H1 (cell line): ENCODE measurements at regions not wholly inside any gene's neighbourhood (a gene's known extent, or its start where the extent isn't known, plus 50 kb on each side); places are given as distances from the start of the nearest gene placed in this dataset.

ENCODE experiments used
- CTCF ChIA-PET: fragments of 300-600 bp; sonication (Branson Sonifier 250); formaldehyde crosslinking; loops from one replicate; lab custom pipeline; 2021; ENCODE audit not compliant: partially characterized antibody; lab: Charles Lee
- POLR2A ChIA-PET: fragments of 300-600 bp; sonication (Branson Sonifier 250); formaldehyde crosslinking; loops from one replicate; lab custom pipeline; 2021; ENCODE audit warnings: inconsistent platforms; ENCODE audit not compliant: partially characterized antibody; lab: Charles Lee
- DNase-seq, 2 experiments: peaks; one replicate each; pipeline versions ENCODE4 v3.0.0 to v3.0.0-alpha.2; 2010 to 2022; ENCODE audit warnings: low spot score in 2 of 2, low read depth in 1 of 2, mixed read lengths in 1 of 2
- FAIRE-seq: peaks from 2 replicates; lab custom pipeline; 2011; peaks lifted over from hg19 to GRCh38; lab: Jason Lieb, UNC
- H2AFZ ChIP-seq: 2 replicates; pipeline ENCODE4 v1.8.1; 2012; ENCODE audit warnings: low read length, inconsistent platforms
- H2AK5ac ChIP-seq: 2 replicates; pipeline ENCODE4 v1.6.1; 2013; ENCODE audit warnings: low read depth, low read length
- H2BK120ac ChIP-seq: replicated peaks from 2 replicates; pipeline ENCODE3; 2013; ENCODE audit warnings: low read depth, low read length, inconsistent platforms
- H2BK12ac ChIP-seq: 2 replicates; pipeline ENCODE4 v1.6.1; 2013; ENCODE audit warnings: low read depth, low read length
- H2BK15ac ChIP-seq: 2 replicates; pipeline ENCODE4 v1.6.1; 2013; ENCODE audit warnings: low read length
- H2BK20ac ChIP-seq: 2 replicates; pipeline ENCODE4 v1.6.1; 2013; ENCODE audit warnings: low read length
- H2BK5ac ChIP-seq: 2 replicates; pipeline ENCODE4 v1.6.1; 2013; ENCODE audit warnings: low read depth, low read length
- H3K14ac ChIP-seq: 2 replicates; pipeline ENCODE4 v1.6.1; 2013; ENCODE audit warnings: inconsistent platforms; ENCODE audit not compliant: insufficient read length
- H3K18ac ChIP-seq: 2 replicates; pipeline ENCODE4 v1.6.1; 2013; ENCODE audit warnings: low read length; ENCODE audit errors: extremely low read depth
- H3K23ac ChIP-seq: 2 replicates; pipeline ENCODE4 v1.6.1; 2013; ENCODE audit warnings: inconsistent platforms; ENCODE audit not compliant: insufficient read length
- H3K23me2 ChIP-seq: 2 replicates; pipeline ENCODE4 v1.6.1; 2013; ENCODE audit warnings: low read depth, low read length
- H3K27ac ChIP-seq: 2 replicates; pipeline ENCODE4 v1.6.1; 2011; ENCODE audit warnings: low read depth, low read length, inconsistent platforms
- H3K27me3 ChIP-seq, 4 experiments: replicated peaks in 1 of 4; 1 replicate in 1 of 4; 2 replicates in 3 of 4; pipeline versions ENCODE4 v1.6.1 to v1.8.1; 2011 to 2013; ENCODE audit warnings: low read length in 3 of 4, mild to moderate bottlenecking in 3 of 4, inconsistent platforms in 2 of 4, mixed read lengths in 2 of 4, moderate library complexity in 1 of 4; ENCODE audit not compliant: control insufficient read depth in 3 of 4, insufficient read depth in 3 of 4; ENCODE audit errors: extremely low read depth in 1 of 4
- H3K36me3 ChIP-seq, 4 experiments: 2 replicates each; pipeline versions ENCODE4 v1.6.1 to v1.8.1; 2011 to 2013; ENCODE audit warnings: mild to moderate bottlenecking in 4 of 4, low read length in 3 of 4, moderate library complexity in 2 of 4, control low read depth in 1 of 4, inconsistent platforms in 1 of 4; ENCODE audit not compliant: insufficient read depth in 4 of 4, control insufficient read depth in 2 of 4
- H3K4ac ChIP-seq: replicated peaks from 2 replicates; pipeline ENCODE3; 2013; ENCODE audit warnings: low read length, low read depth, mixed read lengths, inconsistent platforms; ENCODE audit not compliant: insufficient read length
- H3K4me1 ChIP-seq, 4 experiments: replicated peaks in 1 of 4; 1 replicate in 1 of 4; 2 replicates in 3 of 4; pipeline versions ENCODE4 v1.6.1 to v1.8.1; 2011 to 2013; ENCODE audit warnings: low read length in 3 of 4, inconsistent platforms in 2 of 4, mixed read lengths in 1 of 4; ENCODE audit not compliant: insufficient read depth in 4 of 4, control insufficient read depth in 3 of 4
- H3K4me2 ChIP-seq, 2 experiments: 2 replicates each; pipeline versions ENCODE4 v1.6.1 to v1.8.1; 2011 to 2013; ENCODE audit warnings: low read depth in 2 of 2, low read length in 2 of 2, control low read depth in 1 of 2, inconsistent platforms in 1 of 2, mild to moderate bottlenecking in 1 of 2; ENCODE audit not compliant: insufficient read depth in 1 of 2
- H3K4me3 ChIP-seq, 4 experiments: fragments of 200-600, 300-600 bp in 1 of 4; sonication (generic), shearing (Covaris generic), sonication (Bioruptor Twin) in 1 of 4; 2 replicates each; pipeline versions ENCODE4 v1.5.1 to v1.8.1; 2011 to 2016; ENCODE audit warnings: low read length in 4 of 4, low read depth in 3 of 4, control low read depth in 2 of 4, inconsistent platforms in 2 of 4, mild to moderate bottlenecking in 2 of 4, mixed read lengths in 1 of 4, moderate library complexity in 1 of 4; ENCODE audit not compliant: insufficient read depth in 2 of 4; ENCODE audit errors: extremely low read depth in 1 of 4
- H3K56ac ChIP-seq: replicated peaks from 2 replicates; pipeline ENCODE3; 2013; ENCODE audit warnings: low read depth, mild to moderate bottlenecking, mixed read lengths, low read length, inconsistent platforms; ENCODE audit not compliant: insufficient read length
- H3K79me1 ChIP-seq: 2 replicates; pipeline ENCODE4 v1.6.1; 2013; ENCODE audit warnings: low read depth, low read length, control low read depth
- H3K79me2 ChIP-seq, 2 experiments: 2 replicates each; pipeline versions ENCODE4 v1.6.1 to v1.8.1; 2012 to 2013; ENCODE audit warnings: low read length in 2 of 2, mild to moderate bottlenecking in 2 of 2, inconsistent platforms in 1 of 2; ENCODE audit not compliant: insufficient read depth in 2 of 2, control insufficient read depth in 1 of 2
- H3K9ac ChIP-seq, 4 experiments: replicated peaks in 1 of 4; 1 replicate in 1 of 4; 2 replicates in 3 of 4; pipeline versions ENCODE4 v1.6.1 to v1.8.1; 2011 to 2013; ENCODE audit warnings: low read depth in 3 of 4, low read length in 3 of 4, control low read depth in 2 of 4, mild to moderate bottlenecking in 2 of 4, moderate library complexity in 2 of 4, inconsistent platforms in 1 of 4; ENCODE audit errors: extremely low read depth in 1 of 4
- H3K9me3 ChIP-seq, 2 experiments: 2 replicates each; pipeline versions ENCODE4 v1.6.1 to v1.8.1; 2012 to 2013; ENCODE audit warnings: mild to moderate bottlenecking in 2 of 2, moderate library complexity in 2 of 2, control low read depth in 1 of 2, inconsistent platforms in 1 of 2, low read depth in 1 of 2, low read length in 1 of 2, mixed read lengths in 1 of 2; ENCODE audit not compliant: insufficient read depth in 2 of 2
- H4K20me1 ChIP-seq, 2 experiments: replicated peaks in 1 of 2; 2 replicates each; pipeline versions ENCODE3 to v1.8.1; 2011 to 2013; ENCODE audit warnings: inconsistent platforms in 2 of 2, low read length in 2 of 2, mild to moderate bottlenecking in 1 of 2; ENCODE audit not compliant: insufficient read depth in 2 of 2, control insufficient read depth in 1 of 2
- H4K5ac ChIP-seq: 2 replicates; pipeline ENCODE4 v1.6.1; 2013; ENCODE audit warnings: low read length, low read depth, mixed read lengths, inconsistent platforms; ENCODE audit not compliant: insufficient read length
- H4K8ac ChIP-seq: 2 replicates; pipeline ENCODE4 v1.8.0; 2013; ENCODE audit warnings: mild to moderate bottlenecking, moderate library complexity, low read length, inconsistent platforms; ENCODE audit not compliant: insufficient read depth; ENCODE audit errors: extremely low read depth
- H4K91ac ChIP-seq: replicated peaks from 2 replicates; pipeline ENCODE3; 2013; ENCODE audit warnings: low read length, mixed read lengths, inconsistent platforms; ENCODE audit not compliant: insufficient read length
- ASH2L ChIP-seq: fragments of 200-600, 300-600 bp; sonication (generic); IDR thresholded peaks from one replicate; pipeline ENCODE4 v1.7.1; 2017; ENCODE audit warnings: low read length
- ATF3 ChIP-seq: IDR thresholded peaks from 2 replicates; pipeline ENCODE4 v1.6.1; 2011; ENCODE audit warnings: low read depth, mild to moderate bottlenecking, low read length; ENCODE audit not compliant: insufficient read depth
- CHD2 ChIP-seq: IDR thresholded peaks from 2 replicates; pipeline ENCODE4 v1.6.1; 2012; ENCODE audit warnings: low read length, improper control_type of control experiment
- EGR1 ChIP-seq: IDR thresholded peaks from 2 replicates; pipeline ENCODE4 v1.6.1; 2011; ENCODE audit warnings: low read depth, low read length, borderline replicate concordance
- MAX ChIP-seq: IDR thresholded peaks from 2 replicates; pipeline ENCODE4 v1.6.1; 2012; ENCODE audit warnings: inconsistent platforms
- PHF8 ChIP-seq: fragments of 200-600 bp; sonication (generic); conservative IDR thresholded peaks from 2 replicates; pipeline ENCODE4 v1.7.1; 2012; ENCODE audit warnings: low read depth, mild to moderate bottlenecking, inconsistent platforms, low read length, moderate library complexity
- POLR2AphosphoS5 ChIP-seq: IDR thresholded peaks from 2 replicates; pipeline ENCODE4 v1.6.1; 2011; ENCODE audit warnings: low read depth, low read length
- RAD21 ChIP-seq, 2 experiments: IDR thresholded peaks in 1 of 2; conservative IDR thresholded peaks in 1 of 2; 2 replicates each; pipeline ENCODE4 v1.6.1; 2011; ENCODE audit warnings: low read depth in 2 of 2, low read length in 2 of 2, improper control_type of control experiment in 1 of 2, inconsistent platforms in 1 of 2, mild to moderate bottlenecking in 1 of 2, moderate library complexity in 1 of 2
- RFX5 ChIP-seq: IDR thresholded peaks from 2 replicates; pipeline ENCODE4 v1.6.1; 2011; ENCODE audit warnings: low read depth, low read length, improper control_type of control experiment, borderline replicate concordance
- SUZ12 ChIP-seq: fragments of 200-600 bp; sonication (generic); IDR thresholded peaks from 2 replicates; pipeline ENCODE4 v1.6.1; 2012; ENCODE audit warnings: mild to moderate bottlenecking, inconsistent platforms, low read length, moderate library complexity, mixed read lengths
- TBP ChIP-seq: IDR thresholded peaks from 2 replicates; pipeline ENCODE4 v1.6.1; 2011; ENCODE audit warnings: low read depth, low read length, improper control_type of control experiment
- WGBS, 2 experiments: shearing (Covaris generic) in 1 of 2; methylation state at CpG; one replicate each; pipeline versions ENCODE4 v1.1.6 to v1.1.7; 2013 to 2015; ENCODE audit warnings: low lambda C conversion rate in 2 of 2, mixed read lengths in 2 of 2, inconsistent platforms in 1 of 2, low coverage in 1 of 2, missing lambda C conversion rate in 1 of 2; ENCODE audit not compliant: insufficient replicate concordance in 2 of 2, insufficient coverage in 1 of 2, insufficient read length in 1 of 2; ENCODE audit errors: extremely low coverage in 1 of 2, missing lambda C conversion rate in 1 of 2; 5-methylcytosine and 5-hydroxymethylcytosine counted together

- H3K14ac ChIP-seq = no peak overlapping the region
- no peak for DNase-seq
- no peaks in the 10 kb centered on the region for H3K36me3 ChIP-seq
- no peak overlapping the region for H3K56ac ChIP-seq
- H4K5ac ChIP-seq = no peak overlapping the region
- H2AFZ ChIP-seq = peak overlapping the region; percentile 53; the same call in 1 of the 2 replicates
- no peak overlapping the region for H3K9ac ChIP-seq
- no peak for FAIRE-seq
- H3K9me3 ChIP-seq = no peaks in the 10 kb centered on the region
- no peaks in the 10 kb centered on the region for H3K79me2 ChIP-seq
- no peak overlapping the region for H2BK15ac ChIP-seq
- no peak overlapping the region for H2BK5ac ChIP-seq
- no peak overlapping the region for H2BK12ac ChIP-seq
- H3K23ac ChIP-seq = no peak overlapping the region
- H3K4me3 ChIP-seq = no peak overlapping the region
- no peak overlapping the region for H4K8ac ChIP-seq
- CTCF ChIA-PET = interaction anchor here (0.5 to 1.5 kb wide), 2 partner anchors 92 to 1595 kb away, joined by 3 read pairs; no protein-coding TSS in a partner anchor
- H2BK20ac ChIP-seq = no peak overlapping the region
- WGBS, 2 experiments = 83% methylated on average over 4 of the region's 4 CpGs; no CpG with 5 or more reads in 1 of the 2 experiments
- H3K27ac ChIP-seq = no peak overlapping the region
- H3K4me2 ChIP-seq = no peak overlapping the region
- no peaks in the 10 kb centered on the region for H3K79me1 ChIP-seq
- no peaks in the 10 kb centered on the region for H3K27me3 ChIP-seq
- no peaks in the 10 kb centered on the region for H4K20me1 ChIP-seq
- H3K4ac ChIP-seq = no peak overlapping the region
- no peak overlapping the region for H2AK5ac ChIP-seq
- no peak overlapping the region for H3K18ac ChIP-seq
- no peak overlapping the region for H2BK120ac ChIP-seq
- H3K23me2 ChIP-seq = no peaks in the 10 kb centered on the region
- H3K4me1 ChIP-seq = no peaks in the 10 kb centered on the region
- no peak for TF ChIP-seq POLR2AphosphoS5
- TF ChIP-seq ATF3 = no peak
- TF ChIP-seq ASH2L = no peak
- no peak for TF ChIP-seq MAX
- no peak for TF ChIP-seq EGR1
- no peak for TF ChIP-seq TBP
- no peak for TF ChIP-seq CHD2
- TF ChIP-seq PHF8 = no peak
- no peak for TF ChIP-seq SUZ12
- TF ChIP-seq RFX5 = no peak
- no peak for TF ChIP-seq RAD21 (IDR thresholded peaks at IDR 0.05 in 1 of 2, conservative IDR thresholded peaks at IDR 0.05 in 1 of 2; ENCODE audit: low read depth in 2 of 2, low read length in 2 of 2)
- TF ChIP-seq, all 59 proteins: peak for 0
- no peak overlapping the region for H4K91ac ChIP-seq
- POLR2A ChIA-PET = no interaction called here
Observed at GRCh38 chr11:29251738-29252137, 765.1 kb downstream of the KCNA4 start.
